HG02759 (cell line): ENCODE measurements at regions not wholly inside any gene's neighbourhood (a gene's known extent, or its start where the extent isn't known, plus 50 kb on each side); places are given as distances from the start of the nearest gene placed in this dataset.

Experiments used
- ATAC-seq: cut with Tn5 transposase; IDR thresholded peaks from one replicate; pipeline ENCODE4 v1.9.1; 2021; ENCODE audit warnings: mild to moderate bottlenecking, moderate library complexity; ENCODE audit not compliant: unreplicated experiment

- no peak for ATAC-seq
Observed at GRCh38 chr10:121092720-121093095, 241.5 kb downstream of the WDR11 start.

GRCh38 chr10:121096617-121097431, 245.7 kb downstream of the WDR11 start:
- no peak for ATAC-seq

GRCh38 chr10:121098211-121098610, 247.0 kb downstream of the WDR11 start:
- ATAC-seq = no peak

GRCh38 chr10:121098751-121099150, 247.6 kb downstream of the WDR11 start:
- ATAC-seq = no peak

- no peak for ATAC-seq
Observed at GRCh38 chr10:121099181-121099580, 248.0 kb downstream of the WDR11 start.

- no peak for ATAC-seq
Observed at GRCh38 chr10:121099592-121099991, 248.4 kb downstream of the WDR11 start.

- ATAC-seq = no peak
Observed at GRCh38 chr10:121101561-121101960, 250.4 kb downstream of the WDR11 start.

GRCh38 chr10:121102706-121103105, 251.5 kb downstream of the WDR11 start:
- ATAC-seq = no peak

- no peak for ATAC-seq
Observed at GRCh38 chr10:121104476-121105111, 253.4 kb downstream of the WDR11 start.

GRCh38 chr10:121106611-121107010, 255.4 kb downstream of the WDR11 start:
- no peak for ATAC-seq

- no peak for ATAC-seq
Observed at GRCh38 chr10:121108051-121108450, 256.9 kb downstream of the WDR11 start.

GRCh38 chr10:121110369-121110768, 259.2 kb downstream of the WDR11 start:
- no peak for ATAC-seq

GRCh38 chr10:121112136-121112535, 261.0 kb downstream of the WDR11 start:
- no peak for ATAC-seq

- ATAC-seq = no peak
Observed at GRCh38 chr10:121112579-121113384, 261.6 kb downstream of the WDR11 start.

- no peak for ATAC-seq
Observed at GRCh38 chr10:121113385-121113696, 262.2 kb downstream of the WDR11 start.

GRCh38 chr10:121113911-121114310, 262.7 kb downstream of the WDR11 start:
- ATAC-seq = no peak

- ATAC-seq = no peak
Observed at GRCh38 chr10:121115154-121115553, 264.0 kb downstream of the WDR11 start.

- ATAC-seq = no peak
Observed at GRCh38 chr10:121121462-121121861, 270.3 kb downstream of the WDR11 start.

- ATAC-seq = no peak
Observed at GRCh38 chr10:121127151-121127906, 276.2 kb downstream of the WDR11 start.

- no peak for ATAC-seq
Observed at GRCh38 chr10:121128164-121128563, 277.0 kb downstream of the WDR11 start.

- ATAC-seq = no peak
Observed at GRCh38 chr10:121129266-121129665, 278.1 kb downstream of the WDR11 start.
